ENCODE measurements at regions not wholly inside any gene's neighbourhood (a gene's known extent, or its start where the extent isn't known, plus 50 kb on each side); places are given as distances from the start of the nearest gene placed in this dataset.
A peak's percentile ranks its signal among the peaks of the same experiment; 100 is the strongest.
"Not testable (repeated sequence)": the region's sequence is repeated elsewhere in the genome, so short reads cannot be mapped to it uniquely, and the experiment has no call there.

- H3K4me3 ChIP-seq (ENCODE audit: control insufficient read depth, low read depth, low read length): peak overlapping the region; percentile 47
- DNase-seq (ENCODE audit: low read depth): not testable (repeated sequence)
These were observed 69.4 kb upstream of the NUDT4B start for GRCh38 chr1:148679050-148679786.

GRCh38 chr1:148679787-148680326, 68.7 kb upstream of the NUDT4B start:
- DNase-seq (ENCODE audit: low read depth); H3K4me3 ChIP-seq (ENCODE audit: control insufficient read depth, low read depth, low read length): not testable (repeated sequence)

- not testable (repeated sequence) for DNase-seq (ENCODE audit: low read depth); H3K4me3 ChIP-seq (ENCODE audit: control insufficient read depth, low read depth, low read length)
These were observed 61.8 kb upstream of the NUDT4B start for GRCh38 chr1:148686735-148687134.

GRCh38 chr1:148687376-148687775, 61.2 kb upstream of the NUDT4B start:
- DNase-seq (ENCODE audit: low read depth); H3K4me3 ChIP-seq (ENCODE audit: control insufficient read depth, low read depth, low read length): not testable (repeated sequence)
